Epithelial cell of esophagus (primary cell): ENCODE measurements at regions not wholly inside any gene's neighbourhood (a gene's known extent, or its start where the extent isn't known, plus 50 kb on each side); places are given as distances from the start of the nearest gene placed in this dataset.

ENCODE experiments used
- DNase-seq: peaks from one replicate; pipeline ENCODE4 v3.0.0; 2010; ENCODE audit warnings: low read depth
- H3K4me3 ChIP-seq: 2 replicates; pipeline ENCODE4 v1.5.1; 2011; ENCODE audit warnings: mild to moderate bottlenecking, low read length, control low read depth
- CTCF ChIP-seq: IDR thresholded peaks from 2 replicates; pipeline ENCODE4 v1.5.1; 2011; ENCODE audit warnings: low read depth, mild to moderate bottlenecking, low read length, control low read depth, inconsistent platforms; ENCODE audit not compliant: insufficient read depth; ENCODE audit errors: missing control alignments

GRCh38 chr5:136776022-136776927, 410.9 kb upstream of the TRPC7 start:
- no peak overlapping the region for H3K4me3 ChIP-seq
- peak; percentile 72 for DNase-seq
- TF ChIP-seq CTCF, result no peak

- TF ChIP-seq CTCF, result no peak
- H3K4me3 ChIP-seq, result no peak overlapping the region
- no peak for DNase-seq
Measured at GRCh38 chr5:136772491-136772890, 407.1 kb upstream of the TRPC7 start.

DNA sequence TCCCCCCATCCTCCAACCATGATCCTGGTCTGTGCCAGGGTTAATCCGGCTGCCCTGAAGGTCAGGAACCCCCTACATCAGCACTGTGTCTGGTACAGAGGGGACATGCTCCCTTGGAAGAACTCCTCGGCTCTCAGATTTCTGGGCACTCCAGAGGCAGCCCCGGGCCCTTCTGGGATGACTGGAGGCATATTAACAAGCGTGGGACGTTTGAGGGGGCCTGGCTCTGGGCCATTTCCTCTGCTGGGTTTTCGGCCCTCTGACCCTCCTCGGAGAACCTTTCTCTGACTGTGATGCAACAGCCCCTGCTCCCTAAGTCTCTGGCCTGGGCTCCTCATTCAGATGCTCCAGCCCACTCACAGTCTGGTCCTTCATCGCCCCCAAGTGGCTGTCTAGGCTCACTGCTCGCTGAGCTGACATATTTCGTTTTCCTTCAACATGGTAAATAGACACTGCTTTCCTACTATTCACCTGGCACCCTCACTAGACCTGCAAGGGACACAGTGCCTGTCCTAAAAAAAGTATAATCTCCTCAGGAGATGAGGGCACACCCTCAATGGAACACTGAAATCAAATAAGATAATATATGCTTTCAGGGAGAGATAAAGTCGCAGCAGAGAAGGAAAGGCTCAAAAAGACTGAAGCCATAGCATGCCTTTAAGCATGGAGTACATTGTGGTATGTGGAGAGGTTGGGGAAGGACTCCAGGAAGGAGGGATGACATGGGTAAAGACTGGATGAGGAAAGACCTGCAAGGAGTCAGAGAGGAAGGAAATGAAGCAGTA, 404.7 kb upstream of the TRPC7 start:
- DNase-seq, result peak; percentile 79
- no peak overlapping the region for H3K4me3 ChIP-seq
- peak; percentile 85 for TF ChIP-seq CTCF

DNA sequence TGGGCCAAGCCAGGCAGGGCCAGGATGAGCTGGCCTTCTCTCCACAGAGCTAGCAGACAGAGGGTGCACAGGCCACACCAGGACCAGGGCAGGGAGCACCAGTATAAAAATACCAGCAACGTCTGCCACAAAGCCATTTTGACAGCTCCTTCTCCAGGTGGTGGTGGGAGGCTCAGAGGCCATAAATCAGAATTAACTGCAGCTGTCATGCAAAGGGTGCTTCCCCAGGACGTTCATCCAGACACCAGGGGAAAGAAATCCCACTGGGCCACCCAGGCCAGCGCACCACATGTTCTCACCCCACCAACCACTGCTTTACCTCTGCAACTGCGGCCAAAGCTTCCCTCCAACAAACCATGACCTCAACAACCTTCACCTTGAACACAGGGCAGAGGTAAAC, 403.7 kb upstream of the TRPC7 start:
- H3K4me3 ChIP-seq, result no peak overlapping the region
- TF ChIP-seq CTCF, result no peak
- no peak for DNase-seq

DNA sequence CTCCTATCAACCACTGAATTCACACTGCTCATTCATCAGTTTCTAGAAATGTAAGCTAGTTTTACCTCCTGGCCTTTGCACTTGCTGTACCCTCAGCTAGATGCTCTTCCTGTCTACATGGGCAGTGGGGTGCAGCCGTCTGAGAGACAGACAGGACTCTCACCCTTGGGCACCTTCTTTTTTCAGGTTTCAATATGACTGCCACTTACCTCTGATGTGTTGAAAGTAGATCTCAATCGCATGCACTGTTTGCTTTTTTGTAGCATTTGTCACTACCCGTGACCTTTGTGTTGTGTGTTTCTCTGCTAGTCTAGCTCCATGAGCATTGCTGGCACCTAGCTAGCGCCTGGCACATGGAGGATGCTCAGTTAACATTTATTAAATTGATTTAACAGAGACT, 403.1 kb upstream of the TRPC7 start:
- no peak for DNase-seq
- H3K4me3 ChIP-seq, result no peak overlapping the region
- no peak for TF ChIP-seq CTCF

- TF ChIP-seq CTCF, result no peak
Measured at GRCh38 chr5:136766456-136766855, 401.1 kb upstream of the TRPC7 start.

More at GRCh38 chr5:136766456-136766855, 401.1 kb upstream of the TRPC7 start:
- peak; percentile 26 for DNase-seq
- H3K4me3 ChIP-seq, result no peak overlapping the region
